ENCODE measurements at regions not wholly inside any gene's neighbourhood (a gene's known extent, or its start where the extent isn't known, plus 50 kb on each side); places are given as distances from the start of the nearest gene placed in this dataset.

DNA sequence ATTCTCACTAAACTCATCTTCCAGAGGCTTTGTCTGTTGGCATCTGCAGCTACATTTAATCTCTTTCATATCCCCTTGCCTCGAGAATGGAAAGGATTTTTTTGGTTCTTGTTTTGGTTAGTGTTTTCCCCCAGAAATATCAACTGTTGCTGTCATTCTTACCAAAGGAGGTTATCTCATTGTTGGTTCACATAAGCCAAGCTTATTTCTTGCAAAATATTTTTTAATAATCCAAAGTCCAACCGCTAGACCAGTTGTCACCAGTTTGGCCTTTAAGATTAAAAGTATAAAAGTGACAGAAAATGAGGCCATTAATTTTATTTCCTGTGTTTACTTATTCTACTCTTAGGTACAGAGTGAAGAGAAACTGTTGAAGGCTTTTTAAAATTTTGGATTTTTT lies 66.5 kb upstream of the PROX1 start:
- TF ChIP-seq, protein P1, sequence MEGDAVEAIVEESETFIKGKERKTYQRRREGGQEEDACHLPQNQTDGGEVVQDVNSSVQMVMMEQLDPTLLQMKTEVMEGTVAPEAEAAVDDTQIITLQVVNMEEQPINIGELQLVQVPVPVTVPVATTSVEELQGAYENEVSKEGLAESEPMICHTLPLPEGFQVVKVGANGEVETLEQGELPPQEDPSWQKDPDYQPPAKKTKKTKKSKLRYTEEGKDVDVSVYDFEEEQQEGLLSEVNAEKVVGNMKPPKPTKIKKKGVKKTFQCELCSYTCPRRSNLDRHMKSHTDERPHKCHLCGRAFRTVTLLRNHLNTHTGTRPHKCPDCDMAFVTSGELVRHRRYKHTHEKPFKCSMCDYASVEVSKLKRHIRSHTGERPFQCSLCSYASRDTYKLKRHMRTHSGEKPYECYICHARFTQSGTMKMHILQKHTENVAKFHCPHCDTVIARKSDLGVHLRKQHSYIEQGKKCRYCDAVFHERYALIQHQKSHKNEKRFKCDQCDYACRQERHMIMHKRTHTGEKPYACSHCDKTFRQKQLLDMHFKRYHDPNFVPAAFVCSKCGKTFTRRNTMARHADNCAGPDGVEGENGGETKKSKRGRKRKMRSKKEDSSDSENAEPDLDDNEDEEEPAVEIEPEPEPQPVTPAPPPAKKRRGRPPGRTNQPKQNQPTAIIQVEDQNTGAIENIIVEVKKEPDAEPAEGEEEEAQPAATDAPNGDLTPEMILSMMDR (conservative IDR thresholded peaks at IDR 0.05; ENCODE audit: low read depth, low read length) = no peak
- TF ChIP-seq RCOR1 (IDR thresholded peaks at IDR 0.05; ENCODE audit: insufficient replicate concordance, low read length) = no peak
- no peak for TF ChIP-seq RFX5 (IDR thresholded peaks at IDR 0.05; ENCODE audit: low read depth, low read length)
- no peak for TF ChIP-seq CEBPB (IDR thresholded peaks at IDR 0.05; ENCODE audit: low read depth, low read length)

Measured in IMR-90 (cell line).